ENCODE measurements at regions not wholly inside any gene's neighbourhood (a gene's known extent, or its start where the extent isn't known, plus 50 kb on each side); places are given as distances from the start of the nearest gene placed in this dataset.

DNA sequence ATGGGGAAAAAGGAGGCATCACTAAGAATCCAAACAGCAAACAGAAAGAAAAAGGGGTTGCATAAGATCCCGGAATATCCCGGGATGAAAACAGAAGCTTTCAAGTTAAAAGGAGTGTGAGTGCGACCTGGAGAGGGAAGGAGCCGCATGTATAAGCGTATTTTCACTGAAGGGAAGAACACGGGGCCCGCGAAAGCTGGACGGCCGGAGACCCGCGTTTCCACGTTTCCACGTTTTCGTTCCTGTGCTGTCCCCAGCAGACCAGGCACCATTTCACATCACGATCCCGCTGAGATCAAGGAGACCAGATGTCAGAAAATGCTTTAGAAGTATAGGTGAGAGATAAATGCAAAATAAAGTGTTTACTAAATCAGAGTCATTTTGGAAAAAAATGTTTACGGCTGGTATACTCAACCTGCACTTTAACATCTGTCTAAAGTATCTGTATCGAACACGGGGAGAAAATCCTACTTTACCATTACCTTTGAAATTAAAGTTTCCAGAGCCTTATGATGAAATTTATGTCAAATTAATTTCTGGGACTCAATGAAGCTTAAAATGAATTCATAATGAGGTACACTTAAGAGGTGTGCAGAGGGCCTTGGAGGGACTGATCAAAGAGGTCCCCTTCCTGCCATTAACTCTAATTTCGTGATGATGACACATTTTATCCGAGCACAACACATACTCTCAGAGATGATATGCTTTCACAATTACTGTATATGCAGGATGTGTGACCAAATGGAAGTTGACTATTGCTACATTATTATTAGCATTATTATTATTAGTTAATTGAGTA lies 71.0 kb upstream of the SALL3 start:
- no peak for DNase-seq

DNA sequence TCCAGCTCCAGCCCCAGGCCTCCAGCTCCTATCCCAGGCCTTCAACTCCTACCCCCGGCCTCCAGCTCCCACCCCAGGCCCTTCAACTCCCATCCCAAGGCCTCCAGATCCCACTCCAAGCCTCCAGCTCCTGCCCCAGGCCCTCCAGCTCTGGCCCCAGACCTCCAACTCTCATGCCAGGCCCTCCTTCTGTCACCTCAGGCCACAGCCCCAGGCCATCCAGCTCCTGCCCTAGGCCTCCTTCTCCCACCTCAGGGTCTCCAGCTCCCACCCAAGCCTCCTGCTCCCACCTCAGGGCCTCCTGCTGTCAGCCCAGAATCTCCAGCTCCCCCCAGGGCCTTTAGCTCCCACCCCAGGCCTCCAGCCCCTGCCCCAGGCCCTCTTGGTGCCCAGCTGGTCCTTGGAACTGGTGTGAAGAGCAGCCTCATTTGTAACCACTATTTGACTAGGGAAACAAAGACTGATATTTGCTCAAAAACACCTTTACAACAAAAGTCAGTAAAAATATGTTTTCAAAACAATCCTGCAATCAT lies 67.8 kb upstream of the SALL3 start:
- no peak for DNase-seq

DNA sequence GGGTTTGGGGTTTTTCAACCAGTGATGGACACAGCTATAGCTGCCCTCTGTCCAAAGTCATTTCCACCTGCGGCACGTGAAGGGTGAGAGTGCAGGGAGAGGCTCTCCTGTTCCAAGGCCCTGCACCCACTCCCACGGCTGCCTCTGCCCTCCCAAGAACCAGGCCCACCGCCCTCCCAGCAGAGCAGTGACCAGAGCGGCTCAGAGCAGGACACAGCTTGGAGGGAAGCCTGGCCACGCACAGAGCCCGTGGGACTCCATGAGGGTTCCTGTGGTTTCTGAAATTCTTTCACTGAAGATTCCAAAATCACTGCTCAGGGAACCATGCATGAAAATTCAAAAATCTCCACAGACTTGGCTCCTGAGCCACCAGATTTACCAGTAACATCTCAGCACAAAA lies 67.3 kb upstream of the SALL3 start:
- no peak for DNase-seq

DNA sequence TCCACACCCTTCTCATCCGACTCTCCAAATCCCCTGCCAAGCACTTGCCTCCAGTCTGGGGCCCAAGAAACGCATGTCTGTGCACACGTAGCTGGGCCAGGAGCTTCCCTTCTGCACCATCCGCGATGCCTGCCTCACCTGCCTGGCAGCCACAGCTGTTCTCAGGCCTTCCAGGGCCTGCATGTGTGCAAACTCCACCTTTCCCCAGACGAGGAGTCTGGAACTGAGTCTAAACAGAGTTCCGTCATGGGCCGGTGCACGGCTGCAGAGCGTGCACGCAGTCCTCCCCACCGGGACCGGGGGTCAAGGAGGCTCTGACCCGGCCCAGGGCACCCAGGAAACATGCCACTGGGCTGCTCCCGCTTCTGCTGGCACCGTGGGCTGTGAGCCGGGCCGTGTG lies 66.8 kb upstream of the SALL3 start:
- DNase-seq, result no peak

DNA sequence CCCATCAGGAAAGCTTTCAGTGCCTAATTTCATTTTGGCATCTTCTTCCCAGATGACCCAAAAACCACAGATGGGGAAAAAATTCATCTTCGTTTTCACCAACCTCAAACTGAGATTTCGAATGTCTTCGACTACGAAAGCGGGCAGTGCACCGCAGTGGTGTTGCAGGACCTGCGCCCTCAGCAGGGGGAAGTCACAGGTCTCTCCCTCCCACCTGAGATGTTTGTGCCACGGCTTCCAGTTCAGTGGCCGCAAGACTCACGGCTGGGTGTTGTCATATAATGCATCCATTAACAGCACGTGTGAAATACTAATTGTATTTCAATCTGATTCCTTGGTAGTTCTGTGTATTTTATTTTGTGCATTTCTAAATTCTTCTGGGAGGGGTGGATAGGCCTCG lies 66.2 kb upstream of the SALL3 start:
- DNase-seq, result no peak

DNA sequence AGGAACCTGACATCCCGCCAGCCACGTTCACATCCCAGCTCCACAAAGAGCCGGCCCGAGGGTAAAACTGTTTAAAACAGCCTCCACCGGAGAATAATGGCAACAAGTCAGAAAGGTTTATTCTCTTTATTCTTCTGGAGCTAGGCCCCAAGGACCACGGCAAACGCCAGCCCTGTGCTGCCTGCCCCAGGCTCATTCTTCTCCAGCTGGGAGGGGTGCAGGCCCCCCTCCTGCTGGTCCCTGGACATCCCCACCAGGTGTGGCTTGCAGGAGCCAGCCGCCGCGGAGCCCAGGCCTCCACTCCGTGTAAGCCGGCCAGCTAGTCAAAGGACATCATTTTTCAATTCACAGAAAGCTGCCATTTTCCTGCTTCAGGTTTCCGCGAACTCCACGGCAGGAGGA lies 65.8 kb upstream of the SALL3 start:
- DNase-seq, result no peak

DNA sequence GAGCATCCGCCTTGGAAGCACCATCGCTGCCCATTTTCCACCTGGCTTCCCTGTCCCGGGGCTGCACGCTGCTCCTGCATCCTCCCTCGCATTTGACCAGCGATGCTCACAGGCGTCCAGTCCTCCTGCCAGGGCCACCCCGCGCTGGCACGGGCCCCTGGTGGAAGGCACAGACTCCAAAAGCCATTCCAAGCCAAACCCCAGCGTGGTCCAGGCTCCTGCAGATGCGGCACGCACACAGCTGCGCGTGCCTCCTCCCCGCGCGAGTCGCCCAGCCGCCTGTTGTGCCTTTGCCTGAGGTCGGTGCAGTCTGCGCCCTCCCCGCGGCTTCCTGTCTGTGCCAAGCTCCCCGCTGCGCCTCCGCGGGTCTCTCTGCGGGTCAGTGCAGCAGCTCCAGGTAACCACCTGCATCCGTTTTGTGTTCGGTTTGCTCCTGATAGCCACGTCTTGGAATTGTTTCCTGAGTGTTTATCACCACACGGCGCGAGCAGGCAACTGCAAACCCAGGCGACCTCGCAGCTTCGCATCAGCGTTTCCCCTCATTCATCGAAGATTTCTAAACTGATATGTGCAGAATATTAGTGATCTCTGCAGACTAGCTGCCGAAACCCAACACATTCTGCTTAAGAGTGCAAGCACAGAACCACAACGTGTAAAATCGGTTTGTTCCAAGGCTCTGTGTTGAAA lies 65.2 kb upstream of the SALL3 start:
- no peak for DNase-seq

DNA sequence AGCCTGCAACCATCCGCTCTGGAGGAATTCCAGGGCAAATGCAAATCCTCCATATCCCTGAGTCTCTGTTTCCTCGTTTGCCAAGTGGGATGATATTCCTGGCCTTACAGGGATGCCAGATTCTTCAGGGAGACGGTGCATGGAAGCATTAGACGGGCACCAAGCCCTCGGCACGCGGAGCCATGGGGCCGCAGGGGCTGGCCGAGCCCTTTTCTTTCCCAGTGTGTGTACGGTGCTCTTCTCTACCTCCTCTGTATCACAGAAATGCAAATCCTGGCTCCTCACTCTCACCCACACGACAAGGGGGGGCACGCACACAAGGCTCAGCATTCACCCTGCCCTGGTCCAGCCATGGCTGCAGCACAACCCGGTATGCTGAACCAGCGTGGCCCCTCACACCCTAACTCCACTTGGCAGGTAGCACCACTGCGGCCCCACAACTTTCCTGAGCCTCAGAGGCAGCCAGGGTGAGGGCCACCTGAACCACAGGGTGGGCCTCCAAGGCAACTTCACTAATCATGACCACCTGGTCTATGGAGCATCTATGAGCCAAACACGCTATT lies 64.1 kb upstream of the SALL3 start:
- DNase-seq, result no peak

DNA sequence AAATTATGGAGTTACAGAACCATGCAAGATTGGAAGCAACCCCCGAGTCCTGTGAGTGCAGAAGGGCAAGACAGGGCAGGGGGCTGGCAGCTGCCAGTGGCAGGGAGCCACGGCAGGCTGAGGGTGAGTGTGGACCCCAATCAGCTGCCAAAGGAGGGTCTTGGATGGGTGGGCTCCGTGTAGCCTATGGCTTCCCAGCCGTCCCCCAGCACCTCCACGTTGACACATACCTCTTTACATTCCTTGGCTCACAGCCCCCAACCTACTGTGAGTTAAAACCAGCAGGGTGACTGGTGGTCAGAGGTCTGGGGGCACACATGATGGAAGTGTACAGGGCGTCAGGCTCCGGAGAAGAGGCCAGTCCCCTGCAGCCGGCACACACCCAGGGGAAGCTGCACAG lies 60.9 kb upstream of the SALL3 start:
- no peak for DNase-seq

DNA sequence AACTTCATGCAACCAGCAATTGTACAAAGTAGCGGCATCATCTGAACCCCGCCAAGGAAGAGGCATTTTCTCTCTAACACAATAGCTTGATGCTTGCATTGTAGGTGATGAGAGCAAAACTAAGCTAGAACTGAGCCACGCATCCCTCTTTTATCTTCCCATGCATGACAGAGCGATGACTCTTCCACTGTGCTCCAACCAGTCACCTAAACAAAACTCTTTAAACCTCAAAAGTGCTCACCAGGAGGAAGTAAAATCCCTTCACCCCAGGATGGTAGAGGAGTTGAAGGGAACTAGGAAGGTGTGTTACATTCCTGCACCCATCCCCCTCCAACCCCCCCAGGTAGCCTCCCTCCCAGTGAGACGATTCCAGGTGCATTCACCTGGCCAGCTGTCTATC lies 59.7 kb upstream of the SALL3 start:
- DNase-seq, result no peak

DNA sequence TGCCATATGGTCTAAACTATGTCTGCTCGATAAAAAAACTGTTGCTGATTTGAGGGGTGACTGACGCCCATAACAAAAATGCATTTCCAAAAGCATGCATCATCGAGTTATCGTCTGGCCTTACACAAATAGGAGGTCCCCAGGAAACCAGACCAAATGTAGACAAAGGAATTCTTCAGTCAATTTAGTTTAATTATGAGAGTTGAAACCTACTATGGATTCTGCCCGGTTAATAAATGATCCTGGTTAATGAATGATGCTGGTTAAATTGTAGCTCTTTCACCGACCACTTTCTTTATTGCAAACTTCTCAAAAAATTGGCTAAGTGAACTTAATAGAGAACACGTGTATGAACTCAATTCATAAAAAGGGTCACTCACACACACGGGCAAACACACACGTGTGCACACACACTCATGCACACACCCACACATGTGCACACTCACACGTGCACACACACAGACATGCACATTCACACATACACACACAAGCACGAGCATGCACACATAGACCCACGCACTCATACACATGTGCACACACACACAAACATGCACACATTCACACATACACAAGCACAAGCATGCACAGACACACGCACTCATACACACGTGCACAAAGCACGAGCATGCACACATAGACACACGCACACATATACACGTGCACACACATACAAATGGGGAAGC lies 59.0 kb upstream of the SALL3 start:
- no peak for DNase-seq

DNA sequence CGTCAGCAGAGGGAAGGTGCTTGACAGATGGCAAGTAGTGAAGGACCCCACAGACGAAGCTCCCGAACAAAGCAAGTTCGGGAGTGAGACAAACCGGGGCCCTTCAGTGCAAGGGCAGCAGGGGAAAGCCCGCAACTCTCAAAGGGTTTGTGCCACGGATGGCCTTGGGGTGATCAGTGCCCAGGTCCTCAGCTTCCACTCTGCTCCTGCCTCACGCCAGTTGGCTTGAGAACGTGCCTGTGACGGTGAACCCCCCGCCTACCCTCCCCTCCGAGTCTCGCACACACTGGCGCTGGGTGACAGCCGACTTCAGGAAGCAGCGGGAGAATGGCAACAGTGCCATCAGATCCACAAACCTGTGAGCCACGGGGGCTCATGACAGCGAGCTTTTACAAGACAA lies 56.8 kb upstream of the SALL3 start:
- DNase-seq, result no peak

DNA sequence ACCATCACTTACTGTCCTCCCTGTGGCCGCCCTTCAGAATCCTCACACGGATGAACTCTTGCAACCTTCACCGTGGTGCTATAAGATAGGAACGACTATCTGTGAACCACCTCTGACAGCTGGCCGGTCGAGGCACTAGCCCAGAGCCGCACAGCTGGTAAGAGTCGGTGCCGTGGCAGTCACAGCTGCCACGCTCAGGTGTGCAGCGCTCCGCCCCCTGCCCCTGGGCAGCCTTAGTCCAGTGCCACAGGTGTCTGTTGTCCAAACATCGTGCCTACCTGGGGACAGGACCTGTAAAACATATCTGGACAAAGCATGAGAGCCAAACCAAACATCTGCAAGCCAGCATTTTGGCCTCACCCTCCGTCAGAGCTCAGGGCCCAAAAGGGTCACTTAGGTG lies 55.3 kb upstream of the SALL3 start:
- DNase-seq, result no peak

DNA sequence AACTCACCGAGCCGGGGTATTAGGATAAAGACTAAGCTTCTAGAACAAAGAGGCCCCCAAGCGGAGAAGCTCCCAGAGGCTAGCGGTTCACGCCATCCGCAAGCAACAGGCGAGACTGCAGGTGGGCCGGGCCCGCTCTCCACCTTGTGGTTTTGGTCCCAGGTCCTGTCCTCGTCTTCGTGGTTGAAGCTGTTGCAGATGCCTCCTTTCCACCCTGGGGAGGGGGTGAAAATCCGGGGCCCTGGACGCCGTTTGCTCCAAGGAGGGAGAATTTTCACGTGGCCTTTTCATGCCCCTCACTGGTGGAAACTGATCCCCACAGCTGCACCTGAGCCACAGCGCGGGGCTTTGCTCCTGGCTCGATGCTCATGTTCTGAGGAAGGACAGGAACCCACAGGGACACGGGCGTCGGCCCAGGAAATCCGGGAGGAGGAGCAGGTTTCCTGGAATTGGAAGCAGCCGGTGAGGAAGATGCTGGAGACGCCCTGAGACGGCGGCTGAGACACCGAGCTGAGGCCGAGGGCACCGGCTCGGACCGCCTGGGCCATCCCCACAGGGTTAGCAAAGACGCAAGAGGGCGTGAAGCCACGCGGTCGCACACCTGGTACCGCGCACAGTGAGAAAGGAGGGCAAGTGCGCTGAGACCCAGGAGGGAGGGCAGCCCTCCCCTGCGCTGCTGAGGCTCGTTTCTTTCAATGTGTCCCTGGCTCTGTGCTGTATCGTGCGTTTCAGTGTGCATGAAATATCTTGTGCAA lies 54.7 kb upstream of the SALL3 start:
- no peak for DNase-seq

DNA sequence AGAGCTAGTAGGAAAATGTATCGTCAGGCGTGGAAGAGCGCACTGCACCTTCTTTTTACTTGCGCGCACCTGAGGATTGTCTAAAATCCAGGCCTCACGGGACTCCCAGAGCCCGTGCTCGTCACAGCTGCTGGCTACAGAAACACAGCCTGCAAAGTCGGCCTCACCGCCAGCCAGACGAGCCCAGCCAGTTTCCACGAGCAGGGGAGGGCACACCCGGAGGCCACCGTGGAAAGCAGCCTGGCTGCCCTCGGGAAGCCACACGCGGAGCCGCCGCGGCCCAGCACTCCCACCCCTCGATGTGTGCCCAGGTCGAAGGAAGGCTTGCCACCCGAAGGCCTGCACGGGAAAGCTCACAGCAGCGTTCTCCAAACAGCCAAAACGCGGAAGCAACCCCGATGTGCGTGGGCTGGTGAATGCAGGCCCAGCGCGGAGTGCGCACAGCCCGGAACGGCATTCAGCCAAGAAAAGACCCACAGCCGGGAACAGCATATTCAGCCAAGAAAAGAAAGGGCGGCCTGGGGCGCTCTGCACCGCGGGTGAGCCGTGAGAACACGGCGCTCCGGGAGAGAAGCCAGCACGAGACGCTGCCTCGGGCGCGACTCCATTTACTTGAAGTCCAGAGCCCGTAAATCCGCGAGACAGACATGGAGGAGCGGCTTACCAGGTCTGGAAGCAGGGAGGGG lies 53.9 kb upstream of the SALL3 start:
- no peak for DNase-seq

DNA sequence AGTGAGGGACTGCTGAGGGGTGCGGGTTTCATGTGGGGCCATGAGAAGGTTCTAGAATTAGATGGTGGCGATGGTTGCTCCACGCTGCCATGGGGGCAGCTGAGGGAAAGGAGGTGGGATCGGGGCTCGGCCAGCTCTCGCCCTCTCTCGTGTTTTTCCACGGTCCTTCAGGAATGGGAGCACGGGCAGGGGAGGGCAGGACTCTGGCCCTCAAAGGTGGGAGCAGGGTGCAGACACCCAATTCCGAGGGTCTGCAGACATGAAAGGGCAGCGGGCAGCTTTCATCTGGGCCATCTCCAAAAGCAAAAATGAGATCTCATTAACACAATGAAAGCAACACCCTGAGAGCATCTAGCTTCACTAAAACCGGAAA lies 53.4 kb upstream of the SALL3 start:
- DNase-seq, result no peak

DNA sequence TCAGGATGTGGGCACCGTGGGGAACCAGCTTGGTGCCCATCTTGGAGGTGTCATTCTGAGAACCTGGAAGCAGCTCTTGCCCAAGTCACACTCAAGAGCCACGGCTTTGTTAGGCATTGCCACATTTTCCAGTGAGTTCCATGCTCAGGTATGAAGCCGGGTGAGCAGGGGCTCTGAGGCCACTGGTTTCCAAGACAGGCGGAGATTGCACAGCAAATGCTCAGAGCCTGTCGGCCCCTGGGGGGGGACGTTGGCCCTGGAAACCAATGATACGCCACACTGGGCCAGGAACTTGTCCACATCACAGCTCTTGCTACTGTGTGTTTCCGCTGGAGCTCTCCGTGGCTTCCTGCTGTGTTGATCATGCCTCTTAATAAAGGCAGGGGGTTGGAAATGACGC lies 52.5 kb upstream of the SALL3 start:
- no peak for DNase-seq

DNA sequence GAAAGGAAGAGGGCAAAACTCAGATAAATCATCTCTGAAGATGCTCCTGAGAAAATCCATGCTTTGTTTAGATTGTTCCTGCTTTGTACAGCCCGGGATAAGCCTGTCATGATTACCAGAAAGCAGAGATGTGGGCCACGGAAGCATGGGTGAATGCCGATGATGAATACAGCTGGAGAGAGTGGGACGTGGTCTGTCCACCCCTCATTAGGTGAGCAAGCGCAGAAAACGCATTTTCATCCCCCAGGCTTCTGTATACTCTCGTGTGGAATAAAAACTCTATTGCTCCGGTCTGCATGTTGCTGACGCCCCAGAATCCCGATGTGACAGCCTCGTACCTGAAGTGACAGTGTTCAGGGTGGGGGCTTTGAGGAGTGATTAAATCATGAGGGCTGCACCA lies 52.0 kb upstream of the SALL3 start:
- DNase-seq, result no peak

DNA sequence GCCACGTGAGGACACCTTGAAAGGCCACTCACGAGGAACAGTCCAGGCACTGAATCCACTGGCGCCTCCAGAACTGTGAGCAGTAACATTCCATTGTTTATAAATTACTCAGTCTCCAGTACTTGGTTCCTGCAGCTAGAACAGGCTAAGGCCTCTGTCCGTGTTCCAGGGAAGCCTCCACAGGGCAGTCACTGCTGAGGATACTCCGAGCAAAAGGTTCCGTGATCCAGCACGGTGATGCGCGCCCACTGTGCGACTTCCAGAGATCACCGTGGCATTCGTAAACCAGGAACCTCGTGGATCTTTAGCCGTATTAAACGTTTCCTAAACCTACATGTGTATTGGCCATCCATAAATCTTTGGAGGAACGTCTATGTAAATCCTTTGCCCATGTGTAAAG lies 51.5 kb upstream of the SALL3 start:
- no peak for DNase-seq

DNA sequence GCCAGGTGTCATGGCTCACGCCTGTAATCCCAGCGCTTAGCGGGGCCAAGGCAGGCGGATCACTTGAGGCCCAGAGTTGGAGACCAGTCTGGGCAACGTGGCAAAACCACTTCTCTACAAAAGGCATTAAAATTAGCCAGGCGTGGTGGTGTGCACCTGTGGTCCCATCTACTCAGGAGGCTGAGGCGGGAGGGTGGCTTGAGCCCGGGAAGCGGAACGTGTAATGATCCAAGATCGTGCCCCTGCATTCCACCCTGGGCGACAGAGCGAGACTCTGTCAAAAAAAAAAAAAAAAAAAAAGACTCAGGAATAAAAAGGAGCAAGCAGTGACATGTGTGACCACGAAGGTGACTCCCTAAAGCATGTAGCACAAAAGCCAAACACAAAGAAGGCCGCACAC lies 50.1 kb upstream of the SALL3 start:
- no peak for DNase-seq
